ENCODE measurements at regions not wholly inside any gene's neighbourhood (a gene's known extent, or its start where the extent isn't known, plus 50 kb on each side); places are given as distances from the start of the nearest gene placed in this dataset.

DNA sequence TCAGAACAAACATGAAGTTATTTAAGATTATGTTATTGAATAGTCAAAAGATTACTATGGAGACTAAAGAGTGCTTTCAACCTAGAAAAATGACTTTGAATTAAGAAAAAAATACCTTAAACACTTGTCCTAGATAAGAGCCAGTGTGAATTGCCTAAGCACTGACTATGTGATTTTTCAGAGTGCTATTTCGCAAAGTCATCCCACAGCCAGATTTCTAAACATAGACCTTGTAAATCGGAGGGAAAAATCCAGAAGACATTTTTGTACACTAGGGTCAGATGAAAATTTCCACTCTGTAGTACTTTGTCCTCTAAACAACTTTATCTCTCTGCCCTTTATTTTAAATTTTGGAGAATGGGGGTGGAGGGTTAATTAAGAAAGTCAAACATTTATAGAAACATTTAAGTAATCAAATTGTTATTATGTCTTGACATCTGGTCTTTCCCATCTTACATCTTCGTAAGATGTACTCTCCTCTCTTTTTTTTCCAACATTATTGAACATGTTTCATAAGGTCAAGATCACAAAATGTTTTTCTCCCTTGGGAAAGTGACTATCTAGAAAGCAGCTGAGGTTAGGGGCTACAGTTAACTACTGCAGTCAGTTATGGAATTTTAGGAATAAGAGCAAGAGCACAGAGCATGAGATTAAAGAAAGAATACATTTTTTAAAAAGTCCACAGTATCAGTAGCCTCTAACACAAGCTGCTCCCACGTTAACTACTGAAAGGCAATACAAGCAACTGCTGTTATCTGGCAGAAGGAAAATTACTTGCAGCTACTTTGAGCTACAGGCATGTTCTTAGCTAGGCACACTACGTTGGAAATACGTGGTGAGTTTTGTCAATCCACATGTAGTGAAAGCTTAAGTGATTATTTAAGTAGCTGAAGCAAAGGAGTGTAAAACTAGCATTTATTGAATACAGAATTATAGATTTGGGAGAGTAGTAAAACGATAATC lies 648.5 kb downstream of the HTR1B start:
- Histone ChIP-seq H3K4me3 (no peak overlapping the region), H3K4me1 (ENCODE audit: insufficient read depth) (no peaks in the 10 kb centered on the region), H3K27ac (no peak overlapping the region), H3K27me3 (no peaks in the 10 kb centered on the region), H3K9me3 (no peaks in the 10 kb centered on the region), H3K36me3 (no peaks in the 10 kb centered on the region)
- no peak for DNase-seq
- intact Hi-C loops (cut with DNase I): no loop called here
- WGBS, 3 donors: 11 to 21% (median 13%) methylated on average over 7 of the region's 7 CpGs
- TF ChIP-seq, protein P1, sequence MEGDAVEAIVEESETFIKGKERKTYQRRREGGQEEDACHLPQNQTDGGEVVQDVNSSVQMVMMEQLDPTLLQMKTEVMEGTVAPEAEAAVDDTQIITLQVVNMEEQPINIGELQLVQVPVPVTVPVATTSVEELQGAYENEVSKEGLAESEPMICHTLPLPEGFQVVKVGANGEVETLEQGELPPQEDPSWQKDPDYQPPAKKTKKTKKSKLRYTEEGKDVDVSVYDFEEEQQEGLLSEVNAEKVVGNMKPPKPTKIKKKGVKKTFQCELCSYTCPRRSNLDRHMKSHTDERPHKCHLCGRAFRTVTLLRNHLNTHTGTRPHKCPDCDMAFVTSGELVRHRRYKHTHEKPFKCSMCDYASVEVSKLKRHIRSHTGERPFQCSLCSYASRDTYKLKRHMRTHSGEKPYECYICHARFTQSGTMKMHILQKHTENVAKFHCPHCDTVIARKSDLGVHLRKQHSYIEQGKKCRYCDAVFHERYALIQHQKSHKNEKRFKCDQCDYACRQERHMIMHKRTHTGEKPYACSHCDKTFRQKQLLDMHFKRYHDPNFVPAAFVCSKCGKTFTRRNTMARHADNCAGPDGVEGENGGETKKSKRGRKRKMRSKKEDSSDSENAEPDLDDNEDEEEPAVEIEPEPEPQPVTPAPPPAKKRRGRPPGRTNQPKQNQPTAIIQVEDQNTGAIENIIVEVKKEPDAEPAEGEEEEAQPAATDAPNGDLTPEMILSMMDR (IDR thresholded peaks at IDR 0.05): no peak
- TF ChIP-seq EP300 (IDR thresholded peaks at IDR 0.05) (no peak), POLR2A (IDR thresholded peaks at IDR 0.05) (no peak)

DNA sequence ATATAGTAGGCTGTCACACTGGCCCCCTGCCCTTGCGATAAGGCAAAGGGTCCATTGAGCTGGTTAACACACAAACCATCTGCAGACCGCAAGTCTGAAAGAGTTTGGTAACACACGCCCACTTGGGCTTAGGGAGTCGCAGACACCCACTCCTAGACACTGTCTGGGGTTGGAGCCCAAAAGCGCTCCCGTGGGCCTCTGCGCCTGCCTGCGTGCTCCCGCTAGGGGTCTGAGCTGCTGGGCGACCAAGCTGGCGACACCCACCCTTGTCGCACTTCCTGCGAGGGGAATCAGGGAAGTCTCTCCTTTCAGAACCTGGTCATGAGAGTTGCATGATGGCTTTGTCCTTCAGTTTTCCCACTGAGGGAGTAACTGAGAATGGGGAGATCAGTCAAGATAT lies 653.0 kb downstream of the HTR1B start:
- Histone ChIP-seq H3K4me1 (ENCODE audit: insufficient read depth) (no peaks in the 10 kb centered on the region), H3K27ac (no peak overlapping the region), H3K36me3 (no peaks in the 10 kb centered on the region), H3K9me3 (no peaks in the 10 kb centered on the region), H3K27me3 (no peaks in the 10 kb centered on the region), H3K4me3 (no peak overlapping the region)
- WGBS, 3 donors: 94 to 98% (median 96%) methylated on average over 12 to 13 of the region's 13 CpGs
- TF ChIP-seq, protein P1 (IDR thresholded peaks at IDR 0.05): no peak
- TF ChIP-seq EP300 (IDR thresholded peaks at IDR 0.05) (no peak), POLR2A (IDR thresholded peaks at IDR 0.05) (no peak)
- intact Hi-C loops (cut with DNase I): no loop called here
- DNase-seq: no peak

DNA sequence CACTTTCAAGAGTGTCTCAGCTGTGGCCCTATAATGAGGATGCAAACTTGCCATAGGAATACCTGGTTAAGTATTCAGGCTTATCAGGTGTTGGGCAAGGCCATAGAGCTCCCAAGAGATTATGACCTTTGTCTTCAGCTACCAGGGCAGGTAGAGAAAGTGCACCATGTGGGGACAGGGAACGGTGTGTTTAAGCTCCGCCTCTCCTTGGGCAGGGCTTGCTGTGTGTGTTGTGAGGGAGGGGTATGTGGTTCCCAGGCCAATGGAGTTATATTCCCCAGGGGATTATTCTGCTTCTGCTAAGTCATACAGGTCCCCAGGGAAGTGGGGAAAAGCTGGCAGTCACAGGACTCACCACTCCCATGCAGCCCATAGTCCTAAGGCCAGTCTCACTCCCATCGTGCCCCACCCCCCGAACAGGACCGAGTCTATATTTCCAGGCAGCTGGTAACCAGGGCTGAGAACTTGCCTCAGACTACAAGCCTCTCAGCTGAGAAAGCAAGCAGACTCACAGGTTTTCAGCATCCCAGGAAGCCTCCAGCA lies 660.2 kb downstream of the HTR1B start:
- TF ChIP-seq, protein P1 (IDR thresholded peaks at IDR 0.05): no peak
- TF ChIP-seq POLR2A (IDR thresholded peaks at IDR 0.05) (no peak), EP300 (IDR thresholded peaks at IDR 0.05) (no peak)
- 91 to 97% (median 94%) methylated on average over 5 of the region's 5 CpGs for WGBS, 3 donors
- no peak overlapping the region for H3K4me3 ChIP-seq
- DNase-seq: no peak
- H3K27ac ChIP-seq: no peak overlapping the region
- no peaks in the 10 kb centered on the region for H3K36me3 ChIP-seq
- H3K4me1 ChIP-seq (ENCODE audit: insufficient read depth): no peaks in the 10 kb centered on the region
- no peaks in the 10 kb centered on the region for H3K9me3 ChIP-seq
- intact Hi-C loops (cut with DNase I): no loop called here
- H3K27me3 ChIP-seq: no peaks in the 10 kb centered on the region

DNA sequence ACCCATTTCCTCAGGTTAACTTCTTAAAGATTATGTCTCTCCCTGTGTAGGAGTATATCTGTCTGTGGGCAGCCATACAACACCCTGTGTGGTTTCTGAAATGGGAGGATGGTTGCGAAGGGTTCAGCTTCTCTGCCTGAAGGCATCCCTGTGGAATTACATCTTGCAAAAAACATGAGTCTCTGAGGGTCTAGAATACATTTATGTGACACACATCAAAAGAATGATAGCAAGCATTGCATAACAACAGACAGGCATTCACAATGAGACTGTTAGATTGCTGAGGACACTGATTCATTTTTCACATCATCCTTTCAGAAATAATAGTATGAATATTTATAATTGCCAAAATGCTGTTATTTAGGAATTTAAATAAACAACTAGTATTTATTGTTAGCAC lies 670.9 kb downstream of the HTR1B start:
- H3K27ac ChIP-seq: no peak overlapping the region
- intact Hi-C loops (cut with DNase I): no loop called here
- no peaks in the 10 kb centered on the region for H3K36me3 ChIP-seq
- H3K27me3 ChIP-seq: no peaks in the 10 kb centered on the region
- TF ChIP-seq POLR2A (IDR thresholded peaks at IDR 0.05) (no peak), EP300 (IDR thresholded peaks at IDR 0.05) (no peak)
- TF ChIP-seq, protein P1 (IDR thresholded peaks at IDR 0.05): no peak
- no peak for DNase-seq
- no peaks in the 10 kb centered on the region for H3K4me1 ChIP-seq (ENCODE audit: insufficient read depth)
- H3K9me3 ChIP-seq: no peaks in the 10 kb centered on the region
- 42 to 91% (median 83%) methylated on average over 1 of the region's 1 CpG for WGBS, 3 donors
- H3K4me3 ChIP-seq: no peak overlapping the region
